ENCODE measurements at regions not wholly inside any gene's neighbourhood (a gene's known extent, or its start where the extent isn't known, plus 50 kb on each side); places are given as distances from the start of the nearest gene placed in this dataset.
A peak's percentile ranks its signal among the peaks of the same experiment; 100 is the strongest.

DNA sequence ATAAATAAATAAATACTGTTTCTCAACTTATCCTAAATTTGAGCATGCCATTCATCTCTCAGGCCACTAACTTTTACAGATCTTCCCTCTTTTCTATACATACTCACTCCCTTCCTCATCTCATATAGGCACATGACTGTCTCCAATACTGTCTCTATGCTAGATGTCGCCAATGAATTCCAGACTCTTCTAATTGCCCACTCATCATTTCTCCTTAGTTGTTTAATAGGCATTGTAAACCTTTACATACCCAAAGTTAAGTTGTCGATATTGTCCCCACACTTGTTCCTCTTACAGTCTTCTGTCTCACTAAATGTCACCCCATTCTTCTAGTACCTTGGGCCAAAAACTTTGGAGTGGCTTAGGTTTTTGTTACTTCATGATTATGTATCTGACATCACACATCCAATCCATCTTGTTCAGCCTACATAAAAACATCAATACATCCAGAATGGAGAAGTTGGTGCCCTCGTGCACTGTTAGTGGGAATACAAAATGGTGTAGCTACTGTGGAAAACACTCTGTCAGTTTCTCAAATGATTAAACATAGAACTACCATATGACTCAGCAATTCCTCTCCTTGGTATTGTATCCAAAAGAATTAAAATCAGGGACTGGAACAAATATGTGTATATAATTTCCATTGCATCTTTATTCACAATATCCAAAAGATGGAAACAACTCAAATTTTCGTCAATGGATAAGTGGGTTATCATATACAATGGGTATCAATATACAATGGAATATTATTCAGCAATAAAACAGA is 935.1 kb downstream of the SLC4A3 start:
- no peak overlapping the region for H3K27ac ChIP-seq (ENCODE audit: extremely low read length, insufficient read depth, low read length)
- peaks cover 10% of the 10 kb centered on the region; the same call in 1 of the 2 replicates for H3K9me3 ChIP-seq (ENCODE audit: low read length)
- H3K4me3 ChIP-seq (replicated peaks in 1 of 3; ENCODE audit: insufficient read depth in 1 of 3, low read depth in 2 of 3, low read length in 3 of 3): no peak overlapping the region
- BruUV-seq (replicated peaks): no TSS peak
- no peak overlapping the region for H3K4me2 ChIP-seq (ENCODE audit: low read depth, low read length)
- CTCF ChIA-PET (ENCODE audit: low intra/inter-chr PET ratio, low total read pairs): no interaction called here
- H4K20me1 ChIP-seq (ENCODE audit: insufficient read depth, low read length): no peaks in the 10 kb centered on the region
- POLR2A ChIA-PET: no interaction called here
- FAIRE-seq (no peak), ATAC-seq (no peak), DNase-seq (ENCODE audit: low spot score) (no peak)
- H2AFZ ChIP-seq (ENCODE audit: low read length): no peak overlapping the region
- in situ Hi-C loops (cut with HindIII; ENCODE audit: extremely low pct_ligation_motif_present, low pct_unique_long_range_greater_than_20kb) (no loop called here), intact Hi-C loops (cut with micrococcal nuclease; ENCODE audit: unreplicated experiment) (no loop called here)
- no peaks in the 10 kb centered on the region for H3K36me3 ChIP-seq (replicated peaks in 1 of 2; ENCODE audit: control insufficient read depth in 1 of 2, insufficient read depth in 2 of 2, low read length in 2 of 2)
- H3K9ac ChIP-seq (ENCODE audit: insufficient read depth, low read depth, low read length): no peak overlapping the region
- H3K4me1 ChIP-seq (ENCODE audit: insufficient read depth, low read length): no peaks in the 10 kb centered on the region
- under 1% methylated on average over 4 of the region's 4 CpGs for WGBS (ENCODE audit: low lambda C conversion rate)
- no peaks in the 10 kb centered on the region for H3K79me2 ChIP-seq (ENCODE audit: insufficient read depth, low read length)
- TF ChIP-seq, protein P1, sequence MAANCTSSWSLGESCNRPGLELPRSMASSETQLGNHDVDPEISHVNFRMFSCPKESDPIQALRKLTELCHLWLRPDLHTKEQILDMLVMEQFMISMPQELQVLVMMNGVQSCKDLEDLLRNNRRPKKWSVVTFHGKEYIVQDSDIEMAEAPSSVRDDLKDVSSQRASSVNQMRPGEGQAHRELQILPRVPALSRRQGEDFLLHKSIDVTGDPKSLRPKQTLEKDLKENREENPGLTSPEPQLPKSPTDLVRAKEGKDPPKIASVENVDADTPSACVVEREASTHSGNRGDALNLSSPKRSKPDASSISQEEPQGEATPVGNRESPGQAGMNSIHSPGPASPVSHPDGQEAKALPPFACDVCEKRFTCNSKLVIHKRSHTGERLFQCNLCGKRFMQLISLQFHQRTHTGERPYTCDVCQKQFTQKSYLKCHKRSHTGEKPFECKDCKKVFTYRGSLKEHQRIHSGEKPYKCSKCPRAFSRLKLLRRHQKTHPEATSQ (CRISPR knock-in tag; IDR thresholded peaks at IDR 0.05; ENCODE audit: borderline replicate concordance): no peak
- TF ChIP-seq, protein P2, sequence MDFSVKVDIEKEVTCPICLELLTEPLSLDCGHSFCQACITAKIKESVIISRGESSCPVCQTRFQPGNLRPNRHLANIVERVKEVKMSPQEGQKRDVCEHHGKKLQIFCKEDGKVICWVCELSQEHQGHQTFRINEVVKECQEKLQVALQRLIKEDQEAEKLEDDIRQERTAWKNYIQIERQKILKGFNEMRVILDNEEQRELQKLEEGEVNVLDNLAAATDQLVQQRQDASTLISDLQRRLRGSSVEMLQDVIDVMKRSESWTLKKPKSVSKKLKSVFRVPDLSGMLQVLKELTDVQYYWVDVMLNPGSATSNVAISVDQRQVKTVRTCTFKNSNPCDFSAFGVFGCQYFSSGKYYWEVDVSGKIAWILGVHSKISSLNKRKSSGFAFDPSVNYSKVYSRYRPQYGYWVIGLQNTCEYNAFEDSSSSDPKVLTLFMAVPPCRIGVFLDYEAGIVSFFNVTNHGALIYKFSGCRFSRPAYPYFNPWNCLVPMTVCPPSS (IDR thresholded peaks at IDR 0.05): no peak
- TF ChIP-seq, protein P3, sequence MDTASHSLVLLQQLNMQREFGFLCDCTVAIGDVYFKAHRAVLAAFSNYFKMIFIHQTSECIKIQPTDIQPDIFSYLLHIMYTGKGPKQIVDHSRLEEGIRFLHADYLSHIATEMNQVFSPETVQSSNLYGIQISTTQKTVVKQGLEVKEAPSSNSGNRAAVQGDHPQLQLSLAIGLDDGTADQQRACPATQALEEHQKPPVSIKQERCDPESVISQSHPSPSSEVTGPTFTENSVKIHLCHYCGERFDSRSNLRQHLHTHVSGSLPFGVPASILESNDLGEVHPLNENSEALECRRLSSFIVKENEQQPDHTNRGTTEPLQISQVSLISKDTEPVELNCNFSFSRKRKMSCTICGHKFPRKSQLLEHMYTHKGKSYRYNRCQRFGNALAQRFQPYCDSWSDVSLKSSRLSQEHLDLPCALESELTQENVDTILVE (CRISPR knock-in tag; IDR thresholded peaks at IDR 0.05): no peak
- TF ChIP-seq MAFF (IDR thresholded peaks at IDR 0.05; ENCODE audit: low read depth, low read length) (peak; percentile 62), MAFK (conservative IDR thresholded peaks at IDR 0.05 in 1 of 2, IDR thresholded peaks at IDR 0.05 in 1 of 2; ENCODE audit: low read length in 2 of 2) (peak; percentile 54 to 75; a peak in 3 of 4 replicates), ETV5 (CRISPR knock-in tag; IDR thresholded peaks at IDR 0.05; ENCODE audit: borderline replicate concordance) (no peak), ZNF605 (CRISPR knock-in tag; IDR thresholded peaks at IDR 0.05) (no peak), SNRNP70 (IDR thresholded peaks at IDR 0.05; ENCODE audit: low read depth, low read length) (no peak), NFE2L2 (IDR thresholded peaks at IDR 0.05; ENCODE audit: low read length) (peak; percentile 74)
- TF ChIP-seq, protein P4, sequence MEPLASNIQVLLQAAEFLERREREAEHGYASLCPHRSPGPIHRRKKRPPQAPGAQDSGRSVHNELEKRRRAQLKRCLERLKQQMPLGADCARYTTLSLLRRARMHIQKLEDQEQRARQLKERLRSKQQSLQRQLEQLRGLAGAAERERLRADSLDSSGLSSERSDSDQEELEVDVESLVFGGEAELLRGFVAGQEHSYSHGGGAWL (CRISPR knock-in tag; IDR thresholded peaks at IDR 0.05): no peak
- no peaks in the 10 kb centered on the region for H3K27me3 ChIP-seq (ENCODE audit: control insufficient read depth in 1 of 2, insufficient read depth in 2 of 2, low read length in 2 of 2)
